SK-N-MC (cell line): ENCODE measurements at regions not wholly inside any gene's neighbourhood (a gene's known extent, or its start where the extent isn't known, plus 50 kb on each side); places are given as distances from the start of the nearest gene placed in this dataset.

Source experiments
- EZH2 ChIP-seq: fragments of 200-600 bp; sonication (generic); IDR thresholded peaks from one replicate; pipeline ENCODE4 v1.6.1; 2017; ENCODE audit warnings: antibody characterized with exemption
- FOXP2 ChIP-seq: optimal IDR thresholded peaks from 2 replicates; pipeline ENCODE3; 2011; ENCODE audit warnings: mild to moderate bottlenecking, moderate library complexity; ENCODE audit not compliant: insufficient read depth; ENCODE audit errors: extremely low read length, control extremely low read depth
- POLR2AphosphoS5 ChIP-seq: IDR thresholded peaks from 2 replicates; pipeline ENCODE4 v1.6.1; 2012; ENCODE audit warnings: mild to moderate bottlenecking, low read depth, low read length, borderline replicate concordance

GRCh38 chr10:22851865-22852239 is 76.0 kb upstream of the ARMC3 start:
- TF ChIP-seq POLR2AphosphoS5 (no peak), EZH2 (no peak), FOXP2 (no peak)
